GM23338 (cell line): ENCODE measurements at regions not wholly inside any gene's neighbourhood (a gene's known extent, or its start where the extent isn't known, plus 50 kb on each side); places are given as distances from the start of the nearest gene placed in this dataset.

Experiments
- ATAC-seq: fragments of 200-7000 bp; cut with Tn5 transposase; 3 replicates; pipeline ENCODE4 v1.9.1; 2020
- DNase-seq: peaks from one replicate; pipeline ENCODE4 v3.0.0-alpha.2; 2015; ENCODE audit warnings: low spot score
- H2AFZ ChIP-seq: fragments of 200-600 bp; sonication (generic); 2 replicates; pipeline ENCODE4 v1.8.0; 2016; ENCODE audit warnings: antibody characterized with exemption, mild to moderate bottlenecking, moderate library complexity
- H3F3A ChIP-seq: fragments of 200-600 bp; sonication (generic); replicated peaks from 2 replicates; pipeline ENCODE4 v1.8.0; 2017; ENCODE audit warnings: antibody characterized with exemption, mixed run types, low read depth
- H3K27ac ChIP-seq: fragments of 200-600 bp; sonication (generic); 2 replicates; pipeline ENCODE4 v1.6.1; 2016; ENCODE audit warnings: low read depth
- H3K27me3 ChIP-seq: fragments of 200-600 bp; sonication (generic); 2 replicates; pipeline ENCODE4 v1.8.0; 2016; ENCODE audit warnings: mild to moderate bottlenecking, mixed run types, moderate library complexity; ENCODE audit not compliant: insufficient read depth
- H3K36me3 ChIP-seq: fragments of 200-600 bp; sonication (generic); 2 replicates; pipeline ENCODE4 v1.8.0; 2016; ENCODE audit warnings: mild to moderate bottlenecking; ENCODE audit not compliant: insufficient read depth
- H3K4me1 ChIP-seq: fragments of 200-600 bp; sonication (generic); 2 replicates; pipeline ENCODE4 v1.8.0; 2016; ENCODE audit warnings: mild to moderate bottlenecking, moderate library complexity; ENCODE audit not compliant: insufficient read depth
- H3K4me2 ChIP-seq: fragments of 200-600 bp; sonication (generic); 2 replicates; pipeline ENCODE4 v1.7.1; 2017; ENCODE audit warnings: mixed run types
- H3K4me3 ChIP-seq: fragments of 200-600 bp; sonication (generic); 2 replicates; pipeline ENCODE4 v1.6.1; 2016; ENCODE audit warnings: mixed run types
- H3K79me2 ChIP-seq: fragments of 200-600 bp; sonication (generic); replicated peaks from 2 replicates; pipeline ENCODE4 v1.8.0; 2017; ENCODE audit warnings: mild to moderate bottlenecking; ENCODE audit not compliant: insufficient read depth
- H3K9me2 ChIP-seq: fragments of 200-600 bp; sonication (generic); 2 replicates; pipeline ENCODE4 v1.8.0; 2017; ENCODE audit not compliant: insufficient read depth
- H4K20me1 ChIP-seq: fragments of 200-600 bp; sonication (generic); replicated peaks from 2 replicates; pipeline ENCODE4 v1.8.0; 2017; ENCODE audit warnings: mild to moderate bottlenecking; ENCODE audit not compliant: insufficient read depth
- H3K27ac Mint-ChIP-seq: 2 replicates; pipeline ENCODE4 v1.8.0; 2020; ENCODE audit warnings: inconsistent platforms, mild to moderate bottlenecking, moderate library complexity, mixed read lengths
- H3K27me3 Mint-ChIP-seq: 3 replicates; pipeline ENCODE4 v1.8.0; 2022; ENCODE audit warnings: low read depth, mild to moderate bottlenecking, moderate library complexity, mixed read lengths, inconsistent platforms; ENCODE audit not compliant: insufficient read depth, poor library complexity
- H3K36me3 Mint-ChIP-seq: 3 replicates; pipeline ENCODE4 v1.8.0; 2021; ENCODE audit warnings: low read depth, mild to moderate bottlenecking, inconsistent platforms, moderate library complexity, mixed read lengths
- H3K4me1 Mint-ChIP-seq: 3 replicates; pipeline ENCODE4 v1.8.0; 2020; ENCODE audit warnings: mild to moderate bottlenecking, inconsistent platforms, mixed read lengths
- H3K4me3 Mint-ChIP-seq: 3 replicates; pipeline ENCODE4 v1.8.0; 2021; ENCODE audit warnings: moderate library complexity, mild to moderate bottlenecking, inconsistent platforms, mixed read lengths
- H3K9me3 Mint-ChIP-seq: 3 replicates; pipeline ENCODE4 v1.8.0; 2020; ENCODE audit warnings: moderate library complexity, mild to moderate bottlenecking, inconsistent platforms, mixed read lengths
- CREB1 ChIP-seq: fragments of 250-450 bp; sonication (Bioruptor Pico); IDR thresholded peaks from 2 replicates; pipeline ENCODE4 v1.5.0; 2020; ENCODE audit warnings: low read depth, mild to moderate bottlenecking, moderate library complexity
- CTCF ChIP-seq, 2 experiments: fragments of 200-600 bp in 1 of 2; sonication (generic) in 1 of 2; conservative IDR thresholded peaks; 2 replicates each; pipeline versions ENCODE4 v1.5.1 to v1.6.1; 2016 to 2017; ENCODE audit warnings: antibody characterized with exemption in 2 of 2, low read depth in 2 of 2, mild to moderate bottlenecking in 2 of 2, moderate library complexity in 1 of 2
- ETS1 ChIP-seq: IDR thresholded peaks from 2 replicates; pipeline ENCODE4 v1.6.1; 2016; ENCODE audit warnings: antibody characterized with exemption
- EZH2 ChIP-seq: fragments of 200-600 bp; sonication (generic); IDR thresholded peaks from one replicate; pipeline ENCODE4 v1.8.0; 2017; ENCODE audit warnings: antibody characterized with exemption, mild to moderate bottlenecking, low read depth; ENCODE audit not compliant: unreplicated experiment
- EZH2phosphoT487 ChIP-seq: fragments of 200-600 bp; sonication (generic); IDR thresholded peaks from one replicate; pipeline ENCODE4 v1.8.1; 2018; ENCODE audit warnings: antibody characterized with exemption; ENCODE audit not compliant: unreplicated experiment
- JUNB ChIP-seq: IDR thresholded peaks from one replicate; pipeline ENCODE4 v1.6.1; 2016; ENCODE audit warnings: antibody characterized with exemption; ENCODE audit not compliant: unreplicated experiment
- NANOG ChIP-seq: IDR thresholded peaks from 2 replicates; pipeline ENCODE4 v1.6.1; 2016; ENCODE audit warnings: antibody characterized with exemption, borderline replicate concordance
- POLR2AphosphoS5 ChIP-seq: IDR thresholded peaks from 2 replicates; pipeline ENCODE4 v1.6.1; 2016; ENCODE audit warnings: antibody characterized with exemption, low read depth
- STAT1 ChIP-seq: IDR thresholded peaks from one replicate; pipeline ENCODE4 v1.6.1; 2016; ENCODE audit warnings: antibody characterized with exemption; ENCODE audit not compliant: unreplicated experiment
- ZNF114 ChIP-seq: fragments of 250-450 bp; sonication (Bioruptor Pico); IDR thresholded peaks from 2 replicates; pipeline ENCODE4 v1.5.0; 2020; ENCODE audit warnings: mild to moderate bottlenecking, moderate library complexity
- ZNF331 ChIP-seq: fragments of 250-450 bp; sonication (Bioruptor Pico); IDR thresholded peaks from 2 replicates; pipeline ENCODE4 v1.5.0; 2020; ENCODE audit warnings: low read depth, mild to moderate bottlenecking, moderate library complexity
- ZNF462 ChIP-seq: fragments of 250-450 bp; sonication (Bioruptor Pico); IDR thresholded peaks from 2 replicates; pipeline ENCODE4 v1.5.0; 2020; ENCODE audit warnings: mild to moderate bottlenecking, moderate library complexity

- no peak for TF ChIP-seq ZNF462
- TF ChIP-seq JUNB, result no peak
- no peak for TF ChIP-seq ZNF331 (CRISPR knock-in tag)
- no peak for TF ChIP-seq CTCF (conservative IDR thresholded peaks at IDR 0.05; ENCODE audit: low read depth in 2 of 2)
Observed at GRCh38 chr1:13967707-13968106, 267.7 kb downstream of the PRDM2 start (continued).

- ATAC-seq, result no peak
- no peak overlapping the region for H3K27ac ChIP-seq
- H3K9me2 ChIP-seq, result no peaks in the 10 kb centered on the region
- no peaks in the 10 kb centered on the region; the same call in 1 of the 2 replicates for H4K20me1 ChIP-seq
- H3F3A ChIP-seq, result no peaks in the 10 kb centered on the region
- H3K36me3 ChIP-seq, result 0 out of 2 replicates have a peak, but pooled peaks cover 5% of the 10 kb centered on the region
- no peak overlapping the region; the same call in 1 of the 2 replicates for H2AFZ ChIP-seq
- no peak overlapping the region for H3K4me2 ChIP-seq
- no peaks in the 10 kb centered on the region for H3K27me3 ChIP-seq
- Mint-ChIP-seq H3K27me3 (peaks cover 8% of the 10 kb centered on the region), H3K27ac (no peak overlapping the region), H3K9me3 (peaks cover 7% of the 10 kb centered on the region; the same call in 2 of the 3 replicates), H3K4me1 (no peaks in the 10 kb centered on the region), H3K4me3 (no peak overlapping the region), H3K36me3 (no peaks in the 10 kb centered on the region)
- H3K4me1 ChIP-seq, result no peaks in the 10 kb centered on the region
- H3K4me3 ChIP-seq, result no peak overlapping the region
- TF ChIP-seq NANOG (no peak), CTCF (conservative IDR thresholded peaks at IDR 0.05; ENCODE audit: low read depth in 2 of 2) (no peak), JUNB (no peak), ETS1 (no peak), EZH2 (no peak), EZH2phosphoT487 (no peak), ZNF331 (CRISPR knock-in tag) (no peak), ZNF114 (no peak), STAT1 (no peak), POLR2AphosphoS5 (no peak), CREB1 (CRISPR knock-in tag) (no peak)
- DNase-seq, result no peak
- no peaks in the 10 kb centered on the region for H3K79me2 ChIP-seq
Observed at GRCh38 chr1:13968361-13968760, 268.4 kb downstream of the PRDM2 start.
